ENCODE measurements at regions not wholly inside any gene's neighbourhood (a gene's known extent, or its start where the extent isn't known, plus 50 kb on each side); places are given as distances from the start of the nearest gene placed in this dataset.

DNA sequence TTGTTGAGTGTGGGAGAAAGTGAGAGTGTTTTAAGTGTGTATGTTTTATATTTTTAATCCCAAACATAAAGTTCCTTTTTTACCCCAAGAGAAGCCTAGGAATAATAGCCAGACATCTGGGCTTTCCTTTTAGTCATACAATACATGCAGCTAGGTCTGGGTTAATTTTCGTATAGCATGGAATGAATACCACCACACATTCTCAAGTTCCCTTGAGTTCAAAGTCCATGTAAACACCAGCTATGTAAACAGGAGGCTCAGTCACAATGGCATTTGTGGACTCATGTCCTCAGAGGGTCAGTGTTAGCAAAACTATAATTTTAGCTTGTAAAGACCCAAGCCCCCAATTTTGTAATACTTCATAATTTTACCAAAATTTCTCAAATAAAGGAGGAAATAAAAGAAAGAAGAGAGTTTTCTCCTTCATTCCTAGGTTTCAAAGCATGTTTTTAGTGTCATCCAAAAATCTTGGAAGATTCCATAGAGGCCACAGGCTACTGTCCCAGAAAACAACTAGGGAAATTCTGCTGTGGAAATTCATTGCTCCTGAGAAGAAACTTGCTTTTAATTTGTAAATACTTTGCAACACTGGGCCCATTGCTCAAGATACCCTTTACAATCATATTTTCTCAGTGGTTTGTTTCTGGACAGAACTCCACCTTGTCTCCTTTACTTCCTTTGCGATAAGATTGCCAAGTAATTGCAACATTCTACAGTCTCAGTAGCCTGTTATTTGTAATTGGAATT, 671.2 kb downstream of the COL12A1 start (continued):
- TF ChIP-seq SRSF4 (IDR thresholded peaks at IDR 0.05; ENCODE audit: low read depth, low read length, poor library complexity, severe bottlenecking): no peak
- TF ChIP-seq ZNF678 (CRISPR knock-in tag; IDR thresholded peaks at IDR 0.05): no peak
- no peak for TF ChIP-seq ADNP (CRISPR knock-in tag; IDR thresholded peaks at IDR 0.05)
- TF ChIP-seq MED1 (CRISPR knock-in tag; IDR thresholded peaks at IDR 0.05): peak; percentile 81
- TF ChIP-seq SMYD3 (CRISPR knock-in tag; IDR thresholded peaks at IDR 0.05): peak; percentile 69; the same call in 1 of the 2 replicates
- no peak for TF ChIP-seq SP2 (CRISPR knock-in tag; IDR thresholded peaks at IDR 0.05)
- no peak for TF ChIP-seq KLF12 (CRISPR knock-in tag; IDR thresholded peaks at IDR 0.05; ENCODE audit: borderline replicate concordance)
- no peak for TF ChIP-seq MTF1 (CRISPR knock-in tag; IDR thresholded peaks at IDR 0.05)
- no peak for TF ChIP-seq ONECUT2 (CRISPR knock-in tag; IDR thresholded peaks at IDR 0.05)
- TF ChIP-seq ZNF816 (CRISPR knock-in tag; IDR thresholded peaks at IDR 0.05; ENCODE audit: borderline replicate concordance): peak; percentile 72; the same call in 1 of the 2 replicates
- no peak for TF ChIP-seq FUBP1 (CRISPR knock-in tag; IDR thresholded peaks at IDR 0.05; ENCODE audit: borderline replicate concordance)
- TF ChIP-seq TCF7 (IDR thresholded peaks at IDR 0.05; ENCODE audit: low read depth): peak; percentile 19; the same call in 1 of the 2 replicates
- no peak for TF ChIP-seq ETS1 (CRISPR knock-in tag; IDR thresholded peaks at IDR 0.05)
- no peak for TF ChIP-seq NBN (conservative IDR thresholded peaks at IDR 0.05)
- no peak for TF ChIP-seq NR3C1 (CRISPR knock-in tag; IDR thresholded peaks at IDR 0.05)
- TF ChIP-seq, protein P1, sequence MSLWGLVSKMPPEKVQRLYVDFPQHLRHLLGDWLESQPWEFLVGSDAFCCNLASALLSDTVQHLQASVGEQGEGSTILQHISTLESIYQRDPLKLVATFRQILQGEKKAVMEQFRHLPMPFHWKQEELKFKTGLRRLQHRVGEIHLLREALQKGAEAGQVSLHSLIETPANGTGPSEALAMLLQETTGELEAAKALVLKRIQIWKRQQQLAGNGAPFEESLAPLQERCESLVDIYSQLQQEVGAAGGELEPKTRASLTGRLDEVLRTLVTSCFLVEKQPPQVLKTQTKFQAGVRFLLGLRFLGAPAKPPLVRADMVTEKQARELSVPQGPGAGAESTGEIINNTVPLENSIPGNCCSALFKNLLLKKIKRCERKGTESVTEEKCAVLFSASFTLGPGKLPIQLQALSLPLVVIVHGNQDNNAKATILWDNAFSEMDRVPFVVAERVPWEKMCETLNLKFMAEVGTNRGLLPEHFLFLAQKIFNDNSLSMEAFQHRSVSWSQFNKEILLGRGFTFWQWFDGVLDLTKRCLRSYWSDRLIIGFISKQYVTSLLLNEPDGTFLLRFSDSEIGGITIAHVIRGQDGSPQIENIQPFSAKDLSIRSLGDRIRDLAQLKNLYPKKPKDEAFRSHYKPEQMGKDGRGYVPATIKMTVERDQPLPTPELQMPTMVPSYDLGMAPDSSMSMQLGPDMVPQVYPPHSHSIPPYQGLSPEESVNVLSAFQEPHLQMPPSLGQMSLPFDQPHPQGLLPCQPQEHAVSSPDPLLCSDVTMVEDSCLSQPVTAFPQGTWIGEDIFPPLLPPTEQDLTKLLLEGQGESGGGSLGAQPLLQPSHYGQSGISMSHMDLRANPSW (CRISPR knock-in tag; IDR thresholded peaks at IDR 0.05; ENCODE audit: borderline replicate concordance): no peak
- TF ChIP-seq ZNF207 (IDR thresholded peaks at IDR 0.05; ENCODE audit: borderline replicate concordance): no peak
- TF ChIP-seq ATF7 (IDR thresholded peaks at IDR 0.05): no peak
- TF ChIP-seq ATF7 (CRISPR knock-in tag; IDR thresholded peaks at IDR 0.05): no peak
- no peak for TF ChIP-seq ZNF276 (CRISPR knock-in tag; IDR thresholded peaks at IDR 0.05; ENCODE audit: low read depth)
- TF ChIP-seq AGO1 (IDR thresholded peaks at IDR 0.05; ENCODE audit: low read depth, low read length, poor library complexity, severe bottlenecking): no peak
- TF ChIP-seq NPAS2 (CRISPR knock-in tag; IDR thresholded peaks at IDR 0.05; ENCODE audit: borderline replicate concordance): no peak

All from HepG2 (cell line).